OCI-LY1 (cell line): ENCODE measurements at regions not wholly inside any gene's neighbourhood (a gene's known extent, or its start where the extent isn't known, plus 50 kb on each side); places are given as distances from the start of the nearest gene placed in this dataset.

Source experiments
- CTCF ChIP-seq: fragments of 200-600 bp; sonication (generic), shearing (Covaris generic); IDR thresholded peaks from 2 replicates; pipeline ENCODE4 v1.5.1; 2017; ENCODE audit warnings: mild to moderate bottlenecking, antibody characterized with exemption, low read length, moderate library complexity, mixed read lengths
- EZH2 ChIP-seq: fragments of 200-600 bp; sonication (generic), shearing (Covaris generic); IDR thresholded peaks from 2 replicates; pipeline ENCODE4 v1.8.0; 2017; ENCODE audit warnings: borderline replicate concordance, mixed run types, mild to moderate bottlenecking, antibody characterized with exemption, low read length, moderate library complexity, mixed read lengths

- TF ChIP-seq CTCF (no peak), EZH2 (no peak)
Observed at GRCh38 chr18:5720132-5720531, 175.2 kb downstream of the TMEM200C start.
